ENCODE measurements at regions not wholly inside any gene's neighbourhood (a gene's known extent, or its start where the extent isn't known, plus 50 kb on each side); places are given as distances from the start of the nearest gene placed in this dataset.

- no peak for DNase-seq
These were observed 134.0 kb upstream of the DTNBP1 start for GRCh38 chr6:15796844-15797243.

- DNase-seq = no peak
These were observed 133.4 kb upstream of the DTNBP1 start for GRCh38 chr6:15796130-15796771.

GRCh38 chr6:15793826-15794225, 131.0 kb upstream of the DTNBP1 start:
- no peak for DNase-seq

GRCh38 chr6:15793288-15793687, 130.5 kb upstream of the DTNBP1 start:
- DNase-seq = no peak

GRCh38 chr6:15792842-15793241, 130.0 kb upstream of the DTNBP1 start:
- DNase-seq = no peak

- DNase-seq = peak in 1 of 2 donors; percentile 49
These were observed 128.8 kb upstream of the DTNBP1 start for GRCh38 chr6:15791448-15792181.

- DNase-seq = no peak
These were observed 127.3 kb upstream of the DTNBP1 start for GRCh38 chr6:15790116-15790515.

GRCh38 chr6:15786846-15787245, 124.0 kb upstream of the DTNBP1 start:
- DNase-seq = no peak

GRCh38 chr6:15783484-15783883, 120.7 kb upstream of the DTNBP1 start:
- DNase-seq = no peak

- DNase-seq = no peak
These were observed 119.1 kb upstream of the DTNBP1 start for GRCh38 chr6:15781890-15782289.

GRCh38 chr6:15781333-15781732, 118.5 kb upstream of the DTNBP1 start:
- no peak for DNase-seq

- no peak for DNase-seq
These were observed 117.6 kb upstream of the DTNBP1 start for GRCh38 chr6:15780437-15780836.

- no peak for DNase-seq
These were observed 116.9 kb upstream of the DTNBP1 start for GRCh38 chr6:15779726-15780125.

GRCh38 chr6:15776458-15776980, 113.7 kb upstream of the DTNBP1 start:
- no peak for DNase-seq

GRCh38 chr6:15775741-15776140, 112.9 kb upstream of the DTNBP1 start:
- no peak for DNase-seq

GRCh38 chr6:15775076-15775634, 112.3 kb upstream of the DTNBP1 start:
- no peak for DNase-seq

- DNase-seq = peak in 1 of 2 donors; percentile 11
These were observed 111.1 kb upstream of the DTNBP1 start for GRCh38 chr6:15773806-15774410.

- DNase-seq = peak; percentile 5 to 13
These were observed 107.7 kb upstream of the DTNBP1 start for GRCh38 chr6:15770347-15771143.

GRCh38 chr6:15769511-15770018, 106.7 kb upstream of the DTNBP1 start:
- DNase-seq = no peak

GRCh38 chr6:15768999-15769398, 106.2 kb upstream of the DTNBP1 start:
- DNase-seq = no peak

GRCh38 chr6:15763837-15764236, 101.0 kb upstream of the DTNBP1 start:
- DNase-seq = peak in 1 of 2 donors; percentile 21

GRCh38 chr6:15763364-15763763, 100.5 kb upstream of the DTNBP1 start:
- DNase-seq = no peak

Measured in inflammatory macrophage treated with lipopolysaccharide for 1 hour (primary cell).